ENCODE measurements at regions not wholly inside any gene's neighbourhood (a gene's known extent, or its start where the extent isn't known, plus 50 kb on each side); places are given as distances from the start of the nearest gene placed in this dataset.
"Not testable (repeated sequence)": the region's sequence is repeated elsewhere in the genome, so short reads cannot be mapped to it uniquely, and the experiment has no call there.

DNA sequence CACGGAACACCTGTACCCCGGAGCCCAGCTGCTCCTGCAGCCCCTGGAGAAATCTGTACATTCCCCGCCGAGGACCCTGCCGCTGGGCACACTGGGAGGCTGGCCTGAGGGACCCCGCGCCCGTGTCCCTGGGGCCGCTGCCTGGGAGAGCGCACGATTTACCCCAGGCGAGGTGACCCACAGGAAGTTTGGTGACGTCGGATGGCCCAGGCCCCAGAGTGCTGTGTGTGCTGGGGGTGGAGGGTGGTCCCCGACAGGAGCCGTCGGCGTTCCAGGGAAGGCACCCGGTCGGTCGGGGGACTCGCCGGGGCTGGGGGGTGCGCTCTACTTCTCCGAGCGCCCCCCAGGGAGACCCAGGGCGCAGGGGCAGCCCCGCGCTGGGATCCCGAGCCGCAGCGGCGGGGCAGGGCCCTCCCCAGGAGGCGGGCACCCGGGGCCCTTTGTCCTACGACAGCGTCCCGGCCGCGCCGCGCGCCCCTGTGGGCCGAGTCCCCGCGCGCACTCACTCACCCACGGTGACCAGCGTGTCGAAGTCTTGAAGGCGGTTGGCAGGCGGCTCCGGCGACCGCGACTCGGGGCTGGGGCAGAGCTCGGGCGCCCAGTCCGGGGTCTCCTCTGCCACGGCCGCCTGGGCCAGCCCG, 167.9 kb upstream of the PRKX start:
- H3K9me3 Mint-ChIP-seq, DNase-seq, H3K4me1 Mint-ChIP-seq, CTCF ChIA-PET, H3K4me3 Mint-ChIP-seq, H3K36me3 Mint-ChIP-seq, H3K27me3 Mint-ChIP-seq, H3K27ac Mint-ChIP-seq: not testable (repeated sequence)

DNA sequence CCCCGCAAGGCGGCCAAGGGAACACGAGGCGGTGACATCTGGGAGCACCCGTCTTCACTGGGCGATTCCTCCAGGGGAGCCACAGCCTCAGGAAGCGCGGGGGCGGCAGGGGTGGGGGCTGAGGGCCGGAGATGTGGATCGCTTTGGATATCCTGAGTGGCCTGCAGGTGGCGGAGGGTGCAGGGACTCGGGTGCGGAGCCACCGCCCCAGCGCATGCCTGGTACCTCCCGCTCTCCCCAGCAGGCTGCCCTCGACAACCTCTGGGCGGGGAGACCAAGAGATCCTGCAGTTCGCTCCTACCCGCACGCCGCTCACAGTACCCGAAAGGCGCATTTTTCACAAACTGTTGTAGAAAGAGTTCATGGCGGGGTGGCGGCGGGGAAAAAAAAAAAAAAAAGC, 162.9 kb upstream of the PRKX start:
- H3K27ac Mint-ChIP-seq, H3K9me3 Mint-ChIP-seq, H3K27me3 Mint-ChIP-seq, H3K36me3 Mint-ChIP-seq, H3K4me3 Mint-ChIP-seq, H3K4me1 Mint-ChIP-seq, DNase-seq, CTCF ChIA-PET: not testable (repeated sequence)

DNA sequence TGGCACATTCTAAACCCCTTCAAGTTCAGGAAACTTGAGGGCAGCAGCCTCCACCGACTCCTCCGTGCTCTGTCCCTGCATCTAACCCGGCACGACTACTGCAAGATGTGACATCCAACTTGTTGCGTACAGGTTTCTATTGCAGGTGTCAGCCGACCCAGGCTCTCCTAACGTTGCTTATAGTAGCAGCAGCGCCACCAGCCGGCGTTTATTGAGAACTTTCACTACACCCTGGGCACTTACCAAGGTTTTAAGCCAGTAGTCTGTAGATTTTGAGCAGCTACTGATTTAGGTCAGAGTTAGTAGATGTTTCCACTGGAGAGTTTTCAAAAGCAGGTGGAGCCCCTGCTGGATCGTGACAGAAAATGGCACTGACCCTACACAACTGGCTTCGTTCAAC, 162.2 kb upstream of the PRKX start:
- H3K9me3 Mint-ChIP-seq, H3K36me3 Mint-ChIP-seq, DNase-seq, H3K27ac Mint-ChIP-seq, H3K27me3 Mint-ChIP-seq, H3K4me1 Mint-ChIP-seq, CTCF ChIA-PET, H3K4me3 Mint-ChIP-seq: not testable (repeated sequence)

DNA sequence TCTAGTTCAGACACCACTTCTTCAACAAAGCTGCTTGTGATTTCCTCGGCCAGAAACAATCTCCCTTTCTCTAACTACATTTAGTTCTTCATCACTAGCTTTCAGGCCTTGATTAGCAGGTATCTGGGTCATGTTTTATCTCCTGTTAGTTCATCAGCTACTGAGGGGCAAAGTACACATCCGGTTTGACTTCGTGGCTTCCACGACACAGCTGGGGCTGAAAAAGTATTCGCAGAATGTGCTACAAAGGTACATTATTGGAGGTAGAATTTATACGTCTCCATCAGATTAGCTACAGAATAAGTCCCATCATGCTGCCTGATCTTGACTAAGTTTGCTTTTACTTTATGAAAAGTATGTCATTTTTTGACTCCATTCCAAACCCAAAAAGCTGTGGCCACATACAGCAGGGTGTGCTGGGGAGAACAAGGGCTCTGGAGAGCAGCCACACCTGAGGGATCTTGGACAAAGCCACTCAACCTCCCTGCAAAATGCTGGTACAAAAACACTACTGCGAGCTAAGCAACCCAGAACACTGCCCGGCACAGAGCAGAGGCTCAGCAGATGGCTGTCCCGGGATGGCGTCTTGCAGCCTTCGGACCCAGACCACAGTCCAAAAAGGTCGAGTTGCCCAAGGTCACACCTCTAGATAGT, 158.9 kb upstream of the PRKX start:
- H3K9me3 Mint-ChIP-seq, H3K36me3 Mint-ChIP-seq, DNase-seq, H3K4me3 Mint-ChIP-seq, H3K27me3 Mint-ChIP-seq, H3K4me1 Mint-ChIP-seq, CTCF ChIA-PET: not testable (repeated sequence)
- H3K27ac Mint-ChIP-seq = peak overlapping the region; percentile 8

DNA sequence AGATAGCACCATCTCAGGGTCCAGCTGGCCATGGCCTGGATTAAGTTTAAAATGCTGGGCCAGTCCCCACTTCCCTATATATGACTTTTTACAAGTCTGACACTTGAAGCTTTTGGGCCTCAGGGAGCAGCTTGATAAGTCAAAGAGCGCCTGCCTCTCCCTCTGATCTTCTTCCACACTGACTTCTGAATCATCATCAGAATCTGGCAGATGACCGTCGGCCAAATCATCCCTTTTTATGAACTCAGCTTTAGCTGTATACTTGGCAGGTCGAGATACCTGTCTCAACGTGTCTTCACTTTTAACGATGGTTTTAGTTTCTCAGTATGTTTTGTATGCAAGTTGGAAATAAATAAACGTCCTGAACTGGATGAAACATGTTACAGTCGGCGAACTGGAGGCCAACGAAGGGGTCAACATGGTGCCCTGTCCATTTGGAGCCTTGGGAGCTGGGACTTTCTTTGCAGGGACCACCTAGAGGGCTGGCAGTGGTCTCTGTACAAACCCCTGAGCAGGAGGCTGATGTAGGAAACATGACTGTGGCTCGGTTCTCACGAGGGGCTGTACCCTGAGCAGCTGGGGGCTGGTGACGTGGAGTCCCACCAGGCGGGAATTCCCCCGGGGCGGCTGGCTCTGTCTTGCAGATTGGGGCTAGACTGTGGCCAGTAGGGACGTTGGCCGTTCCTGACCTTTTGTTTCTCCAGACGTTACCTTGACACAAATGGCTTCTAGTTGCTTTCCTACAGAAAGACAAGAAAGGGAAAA, 153.8 kb upstream of the PRKX start:
- H3K4me3 Mint-ChIP-seq, H3K27ac Mint-ChIP-seq, H3K4me1 Mint-ChIP-seq, H3K36me3 Mint-ChIP-seq, H3K27me3 Mint-ChIP-seq, CTCF ChIA-PET, DNase-seq, H3K9me3 Mint-ChIP-seq: not testable (repeated sequence)

DNA sequence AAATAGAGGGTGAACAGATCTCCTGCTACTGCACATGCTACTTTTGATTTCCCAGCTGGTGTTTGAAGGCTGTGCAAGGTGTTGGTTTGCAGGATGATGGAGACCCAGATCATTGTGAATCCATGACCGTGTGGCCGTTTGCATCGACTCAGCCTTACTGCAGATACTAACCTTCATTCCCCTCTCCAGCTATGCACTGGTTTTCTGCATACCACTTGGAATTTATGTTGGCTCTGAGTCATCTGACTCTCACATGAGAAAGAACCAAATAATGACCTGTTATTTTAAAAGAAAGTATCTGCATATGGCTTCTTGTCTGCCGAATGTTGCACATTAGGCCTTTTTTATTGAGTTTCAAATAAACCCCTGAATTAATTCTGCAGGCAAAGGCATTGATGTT, 144.9 kb upstream of the PRKX start:
- CTCF ChIA-PET, H3K27me3 Mint-ChIP-seq, H3K27ac Mint-ChIP-seq, H3K9me3 Mint-ChIP-seq, H3K4me3 Mint-ChIP-seq, H3K4me1 Mint-ChIP-seq, H3K36me3 Mint-ChIP-seq, DNase-seq: not testable (repeated sequence)

DNA sequence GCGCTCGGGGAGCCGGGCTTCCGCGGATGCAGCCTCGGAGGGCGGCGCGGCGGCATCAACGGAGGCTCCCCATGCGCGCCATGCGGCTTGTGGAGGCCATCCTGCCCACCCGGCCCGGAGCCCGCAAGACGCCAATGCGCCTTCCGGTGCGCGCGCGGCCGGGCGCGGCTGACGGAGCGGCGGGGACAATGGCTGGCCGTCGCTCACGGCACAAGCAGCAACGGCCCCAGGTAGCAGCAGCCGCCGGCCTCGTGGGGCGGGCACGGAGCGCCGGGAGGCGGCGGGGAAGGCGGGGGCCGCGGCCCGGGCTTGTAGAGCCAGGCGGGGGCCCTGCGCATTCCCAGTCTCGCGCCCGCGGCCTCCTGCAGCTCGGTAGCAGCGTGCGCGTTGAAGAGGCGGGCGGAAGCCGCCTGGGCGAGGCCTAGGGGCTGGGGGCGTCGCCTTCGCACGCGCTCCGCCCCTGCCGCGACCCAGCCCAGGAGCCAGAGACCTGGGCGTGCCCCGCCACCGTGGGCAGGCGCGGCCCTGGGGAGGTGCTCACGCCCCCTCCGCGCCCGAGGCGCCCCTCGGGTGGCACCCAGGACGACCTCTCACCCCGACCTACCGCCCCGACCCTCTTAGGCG, 130.2 kb upstream of the PRKX start:
- H3K27me3 Mint-ChIP-seq, H3K4me1 Mint-ChIP-seq, DNase-seq, H3K4me3 Mint-ChIP-seq, H3K27ac Mint-ChIP-seq, CTCF ChIA-PET, H3K36me3 Mint-ChIP-seq, H3K9me3 Mint-ChIP-seq: not testable (repeated sequence)

DNA sequence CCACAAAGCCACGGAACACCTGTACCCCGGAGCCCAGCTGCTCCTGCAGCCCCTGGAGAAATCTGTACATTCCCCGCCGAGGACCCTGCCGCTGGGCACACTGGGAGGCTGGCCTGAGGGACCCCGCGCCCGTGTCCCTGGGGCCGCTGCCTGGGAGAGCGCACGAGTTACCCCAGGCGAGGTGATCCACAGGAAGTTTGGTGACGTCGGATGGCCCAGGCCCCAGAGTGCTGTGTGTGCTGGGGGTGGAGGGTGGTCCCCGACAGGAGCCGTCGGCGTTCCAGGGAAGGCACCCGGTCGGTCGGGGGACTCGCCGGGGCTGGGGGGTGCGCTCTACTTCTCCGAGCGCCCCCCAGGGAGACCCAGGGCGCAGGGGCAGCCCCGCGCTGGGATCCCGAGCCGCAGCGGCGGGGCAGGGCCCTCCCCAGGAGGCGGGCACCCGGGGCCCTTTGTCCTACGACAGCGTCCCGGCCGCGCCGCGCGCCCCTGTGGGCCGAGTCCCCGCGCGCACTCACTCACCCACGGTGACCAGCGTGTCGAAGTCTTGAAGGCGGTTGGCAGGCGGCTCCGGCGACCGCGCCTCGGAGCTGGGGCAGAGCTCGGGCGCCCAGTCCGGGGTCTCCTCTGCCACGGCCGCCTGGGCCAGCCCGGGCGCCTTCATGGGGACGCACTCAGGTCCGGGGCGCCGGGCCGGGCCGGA, 129.5 kb upstream of the PRKX start:
- CTCF ChIA-PET, H3K27me3 Mint-ChIP-seq: not testable (repeated sequence)

DNA sequence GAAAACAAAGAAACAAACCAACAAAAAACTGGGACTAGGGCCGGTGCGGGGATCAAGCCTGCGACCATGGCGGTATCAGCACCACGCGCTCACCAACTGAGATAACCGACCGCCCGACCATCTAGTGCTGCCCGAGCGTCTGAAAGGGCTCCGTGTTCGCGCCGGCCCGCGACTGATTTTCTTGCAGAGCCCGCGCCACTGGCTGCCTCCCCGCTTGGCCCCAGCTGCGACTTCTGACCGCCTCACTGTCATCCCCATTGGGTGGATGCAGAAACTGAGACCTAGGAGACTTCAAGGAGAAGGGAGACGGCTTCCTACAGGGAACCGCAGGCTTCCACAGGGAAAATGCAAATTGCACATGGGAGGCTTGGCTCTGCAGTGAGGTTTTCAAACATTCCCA, 125.3 kb upstream of the PRKX start:
- CTCF ChIA-PET, H3K4me1 Mint-ChIP-seq, H3K36me3 Mint-ChIP-seq, H3K9me3 Mint-ChIP-seq, DNase-seq, H3K27ac Mint-ChIP-seq, H3K4me3 Mint-ChIP-seq, H3K27me3 Mint-ChIP-seq: not testable (repeated sequence)

More for the DNA sequence above, 129.5 kb upstream of the PRKX start:
- Mint-ChIP-seq H3K27ac (peak overlapping the region; percentile 67), H3K4me3 (peak overlapping the region; percentile 69)
- not testable (repeated sequence) for H3K4me1 Mint-ChIP-seq, H3K9me3 Mint-ChIP-seq, H3K36me3 Mint-ChIP-seq
- peak; percentile 54 for DNase-seq

DNA sequence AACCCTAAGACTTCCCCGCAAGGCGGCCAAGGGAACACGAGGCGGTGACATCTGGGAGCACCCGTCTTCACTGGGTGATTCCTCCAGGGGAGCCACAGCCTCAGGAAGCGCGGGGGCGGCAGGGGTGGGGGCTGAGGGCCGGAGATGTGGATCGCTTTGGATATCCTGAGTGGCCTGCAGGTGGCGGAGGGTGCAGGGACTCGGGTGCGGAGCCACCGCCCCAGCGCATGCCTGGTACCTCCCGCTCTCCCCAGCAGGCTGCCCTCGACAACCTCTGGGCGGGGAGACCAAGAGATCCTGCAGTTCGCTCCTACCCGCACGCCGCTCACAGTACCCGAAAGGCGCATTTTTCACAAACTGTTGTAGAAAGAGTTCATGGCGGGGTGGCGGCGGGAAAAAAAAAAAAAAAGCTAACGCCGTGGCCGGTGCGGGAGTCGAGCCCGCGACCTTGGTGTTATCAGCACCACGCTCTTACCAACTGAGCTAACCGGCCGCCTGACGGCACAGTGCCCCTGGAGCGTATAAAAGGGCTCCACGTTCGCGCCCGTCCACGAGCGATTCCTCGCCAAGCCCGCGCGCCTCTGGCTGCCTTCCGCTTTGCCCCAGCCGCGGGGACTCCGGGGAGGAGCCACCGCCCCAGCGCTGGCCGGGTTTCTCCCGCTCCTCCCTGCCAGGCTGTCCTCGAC, 124.7 kb upstream of the PRKX start:
- CTCF ChIA-PET, H3K9me3 Mint-ChIP-seq, H3K27me3 Mint-ChIP-seq, H3K36me3 Mint-ChIP-seq, H3K4me1 Mint-ChIP-seq, H3K4me3 Mint-ChIP-seq, DNase-seq, H3K27ac Mint-ChIP-seq: not testable (repeated sequence)

DNA sequence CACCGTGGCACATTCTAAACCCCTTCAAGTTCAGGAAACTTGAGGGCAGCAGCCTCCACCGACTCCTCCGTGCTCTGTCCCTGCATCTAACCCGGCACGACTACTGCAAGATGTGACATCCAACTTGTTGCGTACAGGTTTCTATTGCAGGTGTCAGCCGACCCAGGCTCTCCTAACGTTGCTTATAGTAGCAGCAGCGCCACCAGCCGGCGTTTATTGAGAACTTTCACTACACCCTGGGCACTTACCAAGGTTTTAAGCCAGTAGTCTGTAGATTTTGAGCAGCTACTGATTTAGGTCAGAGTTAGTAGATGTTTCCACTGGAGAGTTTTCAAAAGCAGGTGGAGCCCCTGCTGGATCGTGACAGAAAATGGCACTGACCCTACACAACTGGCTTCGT, 123.8 kb upstream of the PRKX start:
- H3K9me3 Mint-ChIP-seq, H3K36me3 Mint-ChIP-seq, H3K4me1 Mint-ChIP-seq, H3K27ac Mint-ChIP-seq, H3K4me3 Mint-ChIP-seq, DNase-seq, CTCF ChIA-PET, H3K27me3 Mint-ChIP-seq: not testable (repeated sequence)

DNA sequence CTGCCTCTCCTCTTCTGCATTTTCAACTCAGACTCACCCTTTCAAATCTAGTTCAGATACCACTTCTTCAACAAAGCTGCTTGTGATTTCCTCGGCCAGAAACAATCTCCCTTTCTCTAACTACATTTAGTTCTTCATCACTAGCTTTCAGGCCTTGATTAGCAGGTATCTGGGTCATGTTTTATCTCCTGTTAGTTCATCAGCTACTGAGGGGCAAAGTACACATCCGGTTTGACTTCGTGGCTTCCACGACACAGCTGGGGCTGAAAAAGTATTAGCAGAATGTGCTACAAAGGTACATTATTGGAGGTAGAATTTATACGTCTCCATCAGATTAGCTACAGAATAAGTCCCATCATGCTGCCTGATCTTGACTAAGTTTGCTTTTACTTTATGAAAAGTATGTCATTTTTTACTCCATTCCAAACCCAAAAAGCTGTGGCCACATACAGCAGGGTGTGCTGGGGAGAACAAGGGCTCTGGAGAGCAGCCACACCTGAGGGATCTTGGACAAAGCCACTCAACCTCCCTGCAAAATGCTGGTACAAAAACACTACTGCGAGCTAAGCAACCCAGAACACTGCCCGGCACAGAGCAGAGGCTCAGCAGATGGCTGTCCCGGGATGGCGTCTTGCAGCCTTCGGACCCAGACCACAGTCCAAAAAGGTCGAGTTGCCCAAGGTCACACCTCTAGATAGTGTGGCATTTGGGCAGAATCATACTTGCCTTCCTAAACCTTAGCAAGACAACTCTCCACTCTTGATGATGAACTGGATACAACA, 120.5 kb upstream of the PRKX start:
- H3K4me3 Mint-ChIP-seq, CTCF ChIA-PET: not testable (repeated sequence)

DNA sequence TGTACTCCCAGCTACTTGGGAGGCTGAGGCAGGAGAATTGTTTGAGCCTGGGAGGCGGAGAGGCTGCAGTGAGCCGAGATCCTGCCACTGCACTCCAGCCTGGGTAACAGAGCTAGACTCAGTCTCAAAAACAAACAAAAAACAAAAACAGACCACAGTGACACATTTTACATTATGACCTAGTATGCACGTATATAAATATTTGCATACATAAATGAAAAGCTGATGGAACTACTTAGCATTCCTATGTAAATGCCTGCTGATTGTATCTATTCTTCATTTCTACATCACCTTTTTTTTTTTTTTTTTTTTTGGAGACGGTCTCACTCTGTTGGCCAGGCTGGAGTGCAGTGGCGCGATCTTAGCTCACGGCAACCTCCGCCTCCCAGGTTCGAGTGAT, 116.6 kb upstream of the PRKX start:
- H3K4me3 Mint-ChIP-seq, H3K27me3 Mint-ChIP-seq, H3K27ac Mint-ChIP-seq, H3K9me3 Mint-ChIP-seq, DNase-seq, CTCF ChIA-PET, H3K4me1 Mint-ChIP-seq, H3K36me3 Mint-ChIP-seq: not testable (repeated sequence)

More for the DNA sequence above, 120.5 kb upstream of the PRKX start:
- H3K27me3 Mint-ChIP-seq, DNase-seq, H3K36me3 Mint-ChIP-seq, H3K27ac Mint-ChIP-seq, H3K4me1 Mint-ChIP-seq, H3K9me3 Mint-ChIP-seq: not testable (repeated sequence)

All from activated naive CD4-positive, alpha-beta T cell treated with anti-CD3 and anti-CD28 coated beads, Interleukin-2, amount 10 ng/mL, durations not matched to agents 7 days and 5 days (primary cell).